ENCODE measurements at regions not wholly inside any gene's neighbourhood (a gene's known extent, or its start where the extent isn't known, plus 50 kb on each side); places are given as distances from the start of the nearest gene placed in this dataset.

GRCh38 chr9:80948876-80949275, 740.5 kb downstream of the TLE1 start:
- no peak for DNase-seq
- WGBS, 2 donors = 93 to 95% methylated on average over 4 of the region's 4 CpGs
- H3K27ac ChIP-seq = no peak overlapping the region

GRCh38 chr9:80948066-80948465, 741.3 kb downstream of the TLE1 start:
- no peak for DNase-seq
- no peaks in the 10 kb centered on the region for H3K9me3 ChIP-seq
- H3K27ac ChIP-seq = no peak overlapping the region
- intact Hi-C loops (cut with DNase I) = no loop called here
- no peaks in the 10 kb centered on the region for H3K27me3 ChIP-seq
- no peak overlapping the region for H3K4me3 ChIP-seq
- no peaks in the 10 kb centered on the region for H3K36me3 ChIP-seq
- peaks cover 0 to 18% (median 14%) of the 10 kb centered on the region in 4 donors for H3K4me1 ChIP-seq
- no peak for TF ChIP-seq CTCF (IDR thresholded peaks at IDR 0.05)
- TF ChIP-seq EP300 (IDR thresholded peaks at IDR 0.05) = no peak
- TF ChIP-seq POLR2AphosphoS5 (IDR thresholded peaks at IDR 0.05) = no peak
- no peak for TF ChIP-seq POLR2A (IDR thresholded peaks at IDR 0.05)
- WGBS, 2 donors = 80 to 90% methylated on average over 3 of the region's 3 CpGs

More at GRCh38 chr9:80948876-80949275, 740.5 kb downstream of the TLE1 start:
- Histone ChIP-seq H3K36me3 (no peaks in the 10 kb centered on the region), H3K4me3 (no peak overlapping the region), H3K27me3 (no peaks in the 10 kb centered on the region), H3K9me3 (no peaks in the 10 kb centered on the region), H3K4me1 (peaks cover 0 to 18% (median 14%) of the 10 kb centered on the region in 4 donors)
- intact Hi-C loops (cut with DNase I) = no loop called here
- TF ChIP-seq POLR2A (IDR thresholded peaks at IDR 0.05) = no peak
- no peak for TF ChIP-seq POLR2AphosphoS5 (IDR thresholded peaks at IDR 0.05)
- TF ChIP-seq EP300 (IDR thresholded peaks at IDR 0.05) = no peak
- TF ChIP-seq CTCF (IDR thresholded peaks at IDR 0.05) = no peak

GRCh38 chr9:80946496-80947170, 742.7 kb downstream of the TLE1 start:
- Histone ChIP-seq H3K27me3 (no peaks in the 10 kb centered on the region), H3K27ac (no peak overlapping the region), H3K9me3 (no peaks in the 10 kb centered on the region), H3K4me3 (no peak overlapping the region), H3K36me3 (no peaks in the 10 kb centered on the region), H3K4me1 (peaks cover 0 to 18% (median 14%) of the 10 kb centered on the region in 4 donors)
- TF ChIP-seq POLR2AphosphoS5 (IDR thresholded peaks at IDR 0.05) (no peak), CTCF (IDR thresholded peaks at IDR 0.05) (no peak), EP300 (IDR thresholded peaks at IDR 0.05) (no peak), POLR2A (IDR thresholded peaks at IDR 0.05) (no peak)
- 37 to 56% methylated on average over 1 of the region's 1 CpG for WGBS, 2 donors
- no peak for DNase-seq
- intact Hi-C loops (cut with DNase I) = no loop called here

- Histone ChIP-seq H3K9me3 (no peaks in the 10 kb centered on the region), H3K27ac (no peak overlapping the region), H3K4me3 (no peak overlapping the region), H3K36me3 (no peaks in the 10 kb centered on the region), H3K4me1 (peaks cover 0 to 18% (median 14%) of the 10 kb centered on the region in 4 donors), H3K27me3 (no peaks in the 10 kb centered on the region)
- intact Hi-C loops (cut with DNase I) = no loop called here
- WGBS, 2 donors = 71 to 85% methylated on average over 2 of the region's 2 CpGs
- TF ChIP-seq POLR2AphosphoS5 (IDR thresholded peaks at IDR 0.05) (no peak), POLR2A (IDR thresholded peaks at IDR 0.05) (no peak), EP300 (IDR thresholded peaks at IDR 0.05) (no peak), CTCF (IDR thresholded peaks at IDR 0.05) (no peak)
- no peak for DNase-seq
Observed at GRCh38 chr9:80945436-80945835, 743.9 kb downstream of the TLE1 start.

GRCh38 chr9:80937645-80938044, 751.7 kb downstream of the TLE1 start:
- H3K4me3 ChIP-seq = no peak overlapping the region
- DNase-seq = no peak
- no peaks in the 10 kb centered on the region for H3K36me3 ChIP-seq
- 94 to 96% methylated on average over 1 of the region's 1 CpG for WGBS, 2 donors
- no peak for TF ChIP-seq POLR2A (IDR thresholded peaks at IDR 0.05)
- no peak for TF ChIP-seq CTCF (IDR thresholded peaks at IDR 0.05)
- TF ChIP-seq EP300 (IDR thresholded peaks at IDR 0.05) = no peak
- no peak for TF ChIP-seq POLR2AphosphoS5 (IDR thresholded peaks at IDR 0.05)
- H3K9me3 ChIP-seq = no peaks in the 10 kb centered on the region
- intact Hi-C loops (cut with DNase I) = no loop called here
- peaks cover 0 to 13% (median 3%) of the 10 kb centered on the region in 4 donors for H3K4me1 ChIP-seq
- H3K27ac ChIP-seq = no peak overlapping the region
- H3K27me3 ChIP-seq = no peaks in the 10 kb centered on the region

Data from sigmoid colon (tissue), 6 donors.